ENCODE measurements at regions not wholly inside any gene's neighbourhood (a gene's known extent, or its start where the extent isn't known, plus 50 kb on each side); places are given as distances from the start of the nearest gene placed in this dataset.

DNA sequence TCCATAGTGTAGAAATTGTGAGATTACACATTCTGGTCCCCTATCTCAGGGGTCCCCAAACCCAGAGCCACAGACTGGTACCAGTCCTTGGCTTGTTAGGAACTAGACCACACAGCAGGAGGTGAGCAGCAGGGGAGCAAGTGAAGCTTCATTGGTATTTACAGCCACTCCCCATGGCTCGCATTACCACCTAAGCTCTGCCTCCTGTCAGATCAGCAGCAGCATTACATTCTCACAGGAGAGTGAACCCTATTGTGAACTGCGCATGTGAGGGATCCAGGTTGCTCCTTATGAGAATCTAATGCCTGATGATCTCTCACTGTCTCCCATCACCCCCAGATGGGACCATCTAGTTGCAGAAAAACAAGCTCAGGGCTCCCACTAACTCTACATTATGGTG is 229.7 kb upstream of the IRF2BP2 start:
- WGBS (ENCODE audit: extremely low coverage, insufficient read length, low lambda C conversion rate) = no CpG with 5 or more reads among the region's 2 CpGs
- Histone ChIP-seq H4K91ac (ENCODE audit: insufficient read length, low read depth, low read length) (no peak overlapping the region), H3K4ac (ENCODE audit: low read depth, low read length) (no peak overlapping the region), H3K4me1 (ENCODE audit: insufficient read depth, low read length) (no peaks in the 10 kb centered on the region), H3K9me3 (ENCODE audit: control insufficient read depth, low read depth, low read length) (no peaks in the 10 kb centered on the region), H2BK5ac (ENCODE audit: insufficient read length, low read length) (no peak overlapping the region), H3K79me1 (ENCODE audit: insufficient read depth, low read depth, low read length, poor library complexity, severe bottlenecking) (no peaks in the 10 kb centered on the region), H3K27ac (ENCODE audit: insufficient read length, low read depth, low read length) (no peak overlapping the region), H2BK120ac (ENCODE audit: low read depth, low read length, poor library complexity, severe bottlenecking) (no peak overlapping the region), H4K8ac (replicated peaks; ENCODE audit: insufficient read length, low read depth, low read length) (no peak overlapping the region), H3K23me2 (ENCODE audit: insufficient read length, low read depth, low read length, poor library complexity, severe bottlenecking) (no peaks in the 10 kb centered on the region), H3K23ac (ENCODE audit: insufficient read length, low read depth, low read length) (no peak overlapping the region), H2AK5ac (ENCODE audit: insufficient read length, low read length) (no peak overlapping the region), H4K5ac (ENCODE audit: insufficient read length, low read depth, low read length) (no peak overlapping the region), H2AFZ (ENCODE audit: low read length) (no peak overlapping the region), H3K9ac (ENCODE audit: extremely low read depth, insufficient read length, low read length) (no peak overlapping the region), H3K4me2 (ENCODE audit: insufficient read depth, insufficient read length, low read length) (no peak overlapping the region), H3K79me2 (ENCODE audit: insufficient read depth, low read length) (no peaks in the 10 kb centered on the region), H3K18ac (ENCODE audit: insufficient read length, low read depth, low read length) (no peak overlapping the region), H4K20me1 (ENCODE audit: control insufficient read depth, insufficient read depth, insufficient read length) (no peaks in the 10 kb centered on the region), H2BK20ac (ENCODE audit: low read depth, low read length, poor library complexity, severe bottlenecking) (no peak overlapping the region), H3T11ph (ENCODE audit: low read length) (no peak overlapping the region), H3K56ac (ENCODE audit: insufficient read length, low read depth, low read length) (no peak overlapping the region), H2BK15ac (ENCODE audit: low read depth, low read length) (no peak overlapping the region), H3K14ac (ENCODE audit: insufficient read depth, low read length) (no peak overlapping the region), H2BK12ac (ENCODE audit: insufficient read length, low read depth, low read length) (no peak overlapping the region), H3K27me3 (ENCODE audit: insufficient read depth, low read length) (no peaks in the 10 kb centered on the region)
- no peaks in the 10 kb centered on the region for H3K27me3 Mint-ChIP-seq (ENCODE audit: low read depth)
- H3K4me1 Mint-ChIP-seq = peaks cover 18 to 21% of the 10 kb centered on the region in 2 experiments
- peaks cover 5 to 13% (median 8%) of the 10 kb centered on the region in 3 experiments; a peak in 4 of 7 replicates for H3K36me3 Mint-ChIP-seq (ENCODE audit: insufficient read depth in 1 of 3, low read depth in 3 of 3)
- no peak for DNase-seq
- peaks cover 3 to 7% of the 10 kb centered on the region in 2 experiments; a peak in 3 of 5 replicates for H3K9me3 Mint-ChIP-seq
- no peak for TF ChIP-seq CTCF (conservative IDR thresholded peaks at IDR 0.05)
- no peak overlapping the region for H3K4me3 Mint-ChIP-seq
- no peak overlapping the region for H3K27ac Mint-ChIP-seq

Data from H9 (cell line).